IMR-90 (cell line): ENCODE measurements at regions not wholly inside any gene's neighbourhood (a gene's known extent, or its start where the extent isn't known, plus 50 kb on each side); places are given as distances from the start of the nearest gene placed in this dataset.

Experiments
- ATAC-seq: fragments of 200-7000 bp; cut with Tn5 transposase; 2 replicates; pipeline ENCODE4 v1.9.1; 2020; ENCODE audit warnings: low read depth, mild to moderate bottlenecking, moderate library complexity
- BruUV-seq: library from RNA; stranded (reverse); fragments of 400-500 nt; replicated peaks from 2 replicates; lab custom pipeline; 2021; lab: Mats Ljungman, UMichigan
- CTCF ChIA-PET: fragments of 300-600 bp; formaldehyde crosslinking; extraction: SDS; loops from one replicate; lab custom pipeline; 2021; ENCODE audit warnings: antibody characterized with exemption; lab: Yijun Ruan, JAX
- POLR2A ChIA-PET: fragments of 300-600 bp; sonication (Branson Sonifier 250); formaldehyde crosslinking; loops from one replicate; lab custom pipeline; 2022; ENCODE audit warnings: antibody characterized with exemption; ENCODE audit not compliant: unreplicated experiment; lab: Charles Lee
- DNase-seq: peaks from one replicate; pipeline ENCODE4 v3.0.0; 2013
- H2AFZ ChIP-seq: replicated peaks from 2 replicates; pipeline ENCODE3; 2013; ENCODE audit warnings: low read length, mild to moderate bottlenecking; ENCODE audit not compliant: poor library complexity
- H2AK5ac ChIP-seq: 2 replicates; pipeline ENCODE4 v1.6.1; 2013; ENCODE audit warnings: low read depth, low read length, inconsistent platforms
- H2AK9ac ChIP-seq: replicated peaks from 2 replicates; pipeline ENCODE3; 2013; ENCODE audit warnings: mild to moderate bottlenecking, low read depth, low read length, moderate library complexity; ENCODE audit not compliant: poor library complexity
- H2BK120ac ChIP-seq: 2 replicates; pipeline ENCODE4 v1.6.1; 2013; ENCODE audit warnings: low read depth, low read length, inconsistent platforms
- H2BK15ac ChIP-seq: 3 replicates; pipeline ENCODE4 v1.6.1; 2013; ENCODE audit warnings: low read depth, low read length, inconsistent platforms
- H2BK20ac ChIP-seq: 2 replicates; pipeline ENCODE4 v1.6.1; 2013; ENCODE audit warnings: low read depth, mild to moderate bottlenecking, inconsistent platforms, low read length, moderate library complexity
- H2BK5ac ChIP-seq: 2 replicates; pipeline ENCODE4 v1.6.1; 2013; ENCODE audit warnings: mild to moderate bottlenecking, low read depth, low read length, inconsistent platforms; ENCODE audit not compliant: poor library complexity, severe bottlenecking
- H3K14ac ChIP-seq: replicated peaks from 2 replicates; pipeline ENCODE4 v1.6.1; 2013; ENCODE audit warnings: low read depth, low read length, inconsistent platforms
- H3K18ac ChIP-seq: 2 replicates; pipeline ENCODE4 v1.6.1; 2013; ENCODE audit warnings: low read depth, low read length, control low read depth
- H3K23ac ChIP-seq: 2 replicates; pipeline ENCODE4 v1.6.1; 2013; ENCODE audit warnings: low read depth, low read length, inconsistent platforms
- H3K27ac ChIP-seq: 2 replicates; pipeline ENCODE4 v1.5.1; 2013; ENCODE audit warnings: mild to moderate bottlenecking, control low read depth, low read length; ENCODE audit not compliant: insufficient read depth
- H3K27me3 ChIP-seq: 2 replicates; pipeline ENCODE4 v1.6.1; 2013; ENCODE audit warnings: low read length; ENCODE audit not compliant: control insufficient read depth, insufficient read depth
- H3K36me3 ChIP-seq: 2 replicates; pipeline ENCODE4 v1.6.1; 2013; ENCODE audit warnings: low read length, mixed read lengths; ENCODE audit not compliant: control insufficient read depth, insufficient read depth
- H3K4ac ChIP-seq: 2 replicates; pipeline ENCODE4 v1.6.1; 2013; ENCODE audit warnings: low read depth, low read length, inconsistent platforms
- H3K4me1 ChIP-seq: 2 replicates; pipeline ENCODE4 v1.6.1; 2013; ENCODE audit warnings: low read length, mixed read lengths; ENCODE audit not compliant: control insufficient read depth, insufficient read depth
- H3K4me2 ChIP-seq: 2 replicates; pipeline ENCODE4 v1.6.1; 2013; ENCODE audit warnings: low read depth, mild to moderate bottlenecking, control low read depth, low read length, moderate library complexity
- H3K4me3 ChIP-seq: 2 replicates; pipeline ENCODE4 v1.5.1; 2013; ENCODE audit warnings: low read depth, mild to moderate bottlenecking, control low read depth, low read length, moderate library complexity; ENCODE audit not compliant: insufficient read depth
- H3K56ac ChIP-seq: 2 replicates; pipeline ENCODE4 v1.6.1; 2013; ENCODE audit warnings: low read length, inconsistent platforms; ENCODE audit not compliant: insufficient read depth; ENCODE audit errors: extremely low read depth
- H3K79me1 ChIP-seq, 2 experiments: 2 replicates each; pipeline ENCODE4 v1.6.1; 2013; ENCODE audit warnings: low read length in 2 of 2, inconsistent platforms in 1 of 2, low read depth in 1 of 2
- H3K9ac ChIP-seq: 2 replicates; pipeline ENCODE4 v1.6.1; 2013; ENCODE audit warnings: low read depth, low read length, control low read depth
- H3K9me1 ChIP-seq: 2 replicates; pipeline ENCODE4 v1.6.1; 2013; ENCODE audit warnings: low read length, inconsistent platforms; ENCODE audit not compliant: insufficient read depth
- H3K9me3 ChIP-seq: 2 replicates; pipeline ENCODE4 v1.6.1; 2013; ENCODE audit warnings: low read length; ENCODE audit not compliant: control insufficient read depth, insufficient read depth
- H4K20me1 ChIP-seq: 2 replicates; pipeline ENCODE4 v1.6.1; 2013; ENCODE audit warnings: low read length, inconsistent platforms; ENCODE audit not compliant: insufficient read depth
- H4K5ac ChIP-seq: 2 replicates; pipeline ENCODE4 v1.6.1; 2013; ENCODE audit warnings: mild to moderate bottlenecking, low read depth, low read length, control low read depth
- H4K8ac ChIP-seq, 2 experiments: 2 replicates each; pipeline ENCODE4 v1.6.1; 2013; ENCODE audit warnings: low read depth in 2 of 2, low read length in 2 of 2, control low read depth in 1 of 2, inconsistent platforms in 1 of 2
- H4K91ac ChIP-seq: 2 replicates; pipeline ENCODE4 v1.6.1; 2013; ENCODE audit warnings: low read depth, low read length, inconsistent platforms; ENCODE audit not compliant: insufficient read depth
- BHLHE40 ChIP-seq: fragments of 150-350 bp; IDR thresholded peaks from 2 replicates; pipeline ENCODE4 v1.6.1; 2016; ENCODE audit warnings: mild to moderate bottlenecking, low read depth, low read length
- CHD1 ChIP-seq: IDR thresholded peaks from 2 replicates; pipeline ENCODE4 v1.6.1; 2012; ENCODE audit warnings: low read depth, low read length, improper control_type of control experiment
- FOS ChIP-seq: fragments of 150-350 bp; IDR thresholded peaks from 2 replicates; pipeline ENCODE4 v1.6.1; 2016; ENCODE audit warnings: low read depth, low read length
- MAFK ChIP-seq: IDR thresholded peaks from 2 replicates; pipeline ENCODE4 v1.6.1; 2012; ENCODE audit warnings: low read depth, low read length, improper control_type of control experiment
- MAZ ChIP-seq: IDR thresholded peaks from 2 replicates; pipeline ENCODE4 v1.6.1; 2012; ENCODE audit warnings: low read depth, mild to moderate bottlenecking, low read length, improper control_type of control experiment, moderate library complexity, borderline replicate concordance
- MXI1 ChIP-seq: IDR thresholded peaks from 2 replicates; pipeline ENCODE4 v1.6.1; 2012; ENCODE audit warnings: low read depth, mild to moderate bottlenecking, low read length, moderate library complexity, borderline replicate concordance
- NFE2L2 ChIP-seq: fragments of 150-350 bp; IDR thresholded peaks from 2 replicates; pipeline ENCODE4 v1.6.1; 2016; ENCODE audit warnings: low read depth, mild to moderate bottlenecking, low read length
- POLR2A ChIP-seq: IDR thresholded peaks from 2 replicates; pipeline ENCODE4 v1.6.1; 2012; ENCODE audit warnings: mild to moderate bottlenecking, low read depth, low read length
- RAD21 ChIP-seq: IDR thresholded peaks from 2 replicates; pipeline ENCODE4 v1.6.1; 2012; ENCODE audit warnings: low read length, improper control_type of control experiment
- RCOR1 ChIP-seq: IDR thresholded peaks from 2 replicates; pipeline ENCODE4 v1.6.1; 2012; ENCODE audit warnings: mild to moderate bottlenecking, low read length, improper control_type of control experiment; ENCODE audit not compliant: insufficient replicate concordance
- RFX5 ChIP-seq: IDR thresholded peaks from 2 replicates; pipeline ENCODE4 v1.8.0; 2012; ENCODE audit warnings: low read depth, mild to moderate bottlenecking, low read length, moderate library complexity
- SMC3 ChIP-seq: fragments of 150-350 bp; IDR thresholded peaks from 2 replicates; pipeline ENCODE4 v1.6.1; 2016; ENCODE audit warnings: low read depth, mild to moderate bottlenecking, antibody characterized with exemption, low read length, moderate library complexity
- WGBS, 2 experiments: methylation state at CpG; one replicate each; pipeline versions ENCODE4 v1.1.5 to v1.1.7; 2013; ENCODE audit warnings: missing lambda C conversion rate in 2 of 2; ENCODE audit not compliant: insufficient read length in 1 of 2; ENCODE audit errors: extremely low coverage in 2 of 2; 5-methylcytosine and 5-hydroxymethylcytosine counted together
- dilution Hi-C: fragments of 300-500 bp; cut with HindIII; formaldehyde crosslinking; loops from one replicate; pipeline ENCODE4 v1.14.3; 2018; ENCODE audit warnings: low sequenced_read_pairs; ENCODE audit not compliant: unreplicated experiment
- in situ Hi-C: fragments of 300-500 bp; cut with MboI; formaldehyde crosslinking; loops from 3 replicates; pipeline ENCODE4 v1.14.3; 2019; ENCODE audit warnings: low sequenced_read_pairs, inconsistent platforms, mixed read lengths
- intact Hi-C: fragments of 100-400 bp; cut with micrococcal nuclease; formaldehyde crosslinking; loops from 2 replicates; pipeline ENCODE4 v1.10.0; 2022
- TF ChIP-seq, protein P1 (sequence below): fragments of 150-350 bp; IDR thresholded peaks from 2 replicates; pipeline ENCODE4 v1.6.1; 2017; ENCODE audit warnings: mild to moderate bottlenecking, antibody characterized with exemption, low read length, low read depth
- TF ChIP-seq, protein P2 (sequence below): conservative IDR thresholded peaks from 2 replicates; pipeline ENCODE4 v1.5.1; 2012; ENCODE audit warnings: mild to moderate bottlenecking, low read depth, low read length, improper control_type of control experiment

DNA sequence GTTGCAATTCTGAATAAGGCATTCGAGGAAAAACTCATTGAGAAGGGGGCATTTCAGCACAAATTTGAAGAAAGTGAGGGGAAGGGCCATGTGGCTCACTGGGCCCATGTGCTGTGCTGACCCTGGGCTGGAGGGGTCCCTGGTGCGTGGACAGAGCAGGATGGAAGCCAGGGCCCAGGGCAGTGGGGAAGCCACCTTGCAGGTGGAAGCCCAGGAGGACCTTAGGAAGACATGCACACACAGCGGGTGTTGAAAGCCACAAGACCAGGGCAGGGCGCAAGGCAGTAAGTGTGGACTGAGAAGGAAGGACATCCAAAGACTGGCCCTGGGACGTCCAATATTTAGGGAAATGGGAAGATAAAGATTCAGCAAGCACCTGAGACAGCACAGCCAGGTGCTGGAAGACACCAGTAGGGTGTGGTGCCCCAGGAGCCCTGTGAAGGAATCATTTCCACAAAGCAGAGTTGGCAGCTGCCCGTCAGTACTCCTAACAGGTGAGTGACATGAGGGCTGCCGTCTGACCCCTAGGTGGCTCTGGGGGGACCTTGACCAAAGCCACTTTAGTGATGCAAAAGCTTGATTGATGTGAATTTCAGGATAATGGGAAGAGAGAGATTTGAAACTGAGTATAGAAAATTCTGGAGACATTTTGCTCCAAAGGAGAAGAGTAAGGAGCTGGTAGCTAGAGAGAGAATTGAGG is 254.4 kb upstream of the EXOC2 start (continued):
- TF ChIP-seq, protein P1, sequence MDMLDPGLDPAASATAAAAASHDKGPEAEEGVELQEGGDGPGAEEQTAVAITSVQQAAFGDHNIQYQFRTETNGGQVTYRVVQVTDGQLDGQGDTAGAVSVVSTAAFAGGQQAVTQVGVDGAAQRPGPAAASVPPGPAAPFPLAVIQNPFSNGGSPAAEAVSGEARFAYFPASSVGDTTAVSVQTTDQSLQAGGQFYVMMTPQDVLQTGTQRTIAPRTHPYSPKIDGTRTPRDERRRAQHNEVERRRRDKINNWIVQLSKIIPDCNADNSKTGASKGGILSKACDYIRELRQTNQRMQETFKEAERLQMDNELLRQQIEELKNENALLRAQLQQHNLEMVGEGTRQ: no peak
- TF ChIP-seq MAZ (no peak), FOS (no peak), SMC3 (no peak), NFE2L2 (no peak)

DNA sequence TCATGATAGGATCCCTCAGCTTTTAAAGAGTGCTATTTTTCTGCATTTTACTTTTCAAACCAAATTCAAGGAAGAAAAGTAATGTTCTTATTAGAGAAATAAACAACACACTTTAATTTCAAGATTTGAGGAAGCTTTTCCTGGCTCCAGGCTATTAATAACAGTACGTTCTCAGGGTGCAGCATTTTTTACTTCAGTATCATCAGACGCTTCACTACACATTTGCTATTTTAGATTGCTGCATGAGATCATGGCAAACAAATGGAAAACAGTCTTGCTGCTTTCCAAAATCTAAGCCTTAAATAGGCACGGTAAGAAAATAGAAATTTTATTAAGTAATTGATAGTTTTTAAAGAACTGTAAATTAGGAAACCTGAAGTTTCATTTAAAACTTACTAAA is 253.6 kb upstream of the EXOC2 start:
- no TSS peak for BruUV-seq
- peak; percentile 36 for DNase-seq
- H2AFZ ChIP-seq: no peak overlapping the region
- TF ChIP-seq RFX5 (no peak), FOS (no peak), SMC3 (no peak), MAFK (no peak), NFE2L2 (no peak), BHLHE40 (no peak), RCOR1 (no peak), CHD1 (no peak), MAZ (no peak), MXI1 (no peak), RAD21 (no peak), POLR2A (no peak)
- TF ChIP-seq, protein P1: no peak
- TF ChIP-seq, protein P2, sequence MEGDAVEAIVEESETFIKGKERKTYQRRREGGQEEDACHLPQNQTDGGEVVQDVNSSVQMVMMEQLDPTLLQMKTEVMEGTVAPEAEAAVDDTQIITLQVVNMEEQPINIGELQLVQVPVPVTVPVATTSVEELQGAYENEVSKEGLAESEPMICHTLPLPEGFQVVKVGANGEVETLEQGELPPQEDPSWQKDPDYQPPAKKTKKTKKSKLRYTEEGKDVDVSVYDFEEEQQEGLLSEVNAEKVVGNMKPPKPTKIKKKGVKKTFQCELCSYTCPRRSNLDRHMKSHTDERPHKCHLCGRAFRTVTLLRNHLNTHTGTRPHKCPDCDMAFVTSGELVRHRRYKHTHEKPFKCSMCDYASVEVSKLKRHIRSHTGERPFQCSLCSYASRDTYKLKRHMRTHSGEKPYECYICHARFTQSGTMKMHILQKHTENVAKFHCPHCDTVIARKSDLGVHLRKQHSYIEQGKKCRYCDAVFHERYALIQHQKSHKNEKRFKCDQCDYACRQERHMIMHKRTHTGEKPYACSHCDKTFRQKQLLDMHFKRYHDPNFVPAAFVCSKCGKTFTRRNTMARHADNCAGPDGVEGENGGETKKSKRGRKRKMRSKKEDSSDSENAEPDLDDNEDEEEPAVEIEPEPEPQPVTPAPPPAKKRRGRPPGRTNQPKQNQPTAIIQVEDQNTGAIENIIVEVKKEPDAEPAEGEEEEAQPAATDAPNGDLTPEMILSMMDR: no peak

More for the DNA sequence above, 253.6 kb upstream of the EXOC2 start:
- Histone ChIP-seq H3K56ac (no peak overlapping the region), H2BK15ac (no peak overlapping the region), H2AK5ac (no peak overlapping the region), H3K18ac (no peak overlapping the region), H3K9ac (no peak overlapping the region), H3K27me3 (peaks cover 3% of the 10 kb centered on the region; the same call in 1 of the 2 replicates), H3K4me1 (no peaks in the 10 kb centered on the region), H3K14ac (no peak overlapping the region), H3K4me2 (no peak overlapping the region), H4K8ac (no peak overlapping the region), H4K91ac (no peak overlapping the region), H2BK5ac (no peak overlapping the region), H4K5ac (no peak overlapping the region), H3K9me3 (peaks cover 4% of the 10 kb centered on the region), H4K20me1 (no peaks in the 10 kb centered on the region), H3K23ac (no peak overlapping the region), H3K36me3 (no peaks in the 10 kb centered on the region), H2BK20ac (no peak overlapping the region), H2AK9ac (no peak overlapping the region), H3K4ac (no peak overlapping the region), H3K9me1 (no peaks in the 10 kb centered on the region), H3K27ac (no peak overlapping the region), H2BK120ac (no peak overlapping the region), H3K79me1 (no peaks in the 10 kb centered on the region), H3K4me3 (no peak overlapping the region)
- POLR2A ChIA-PET: no interaction called here
- CTCF ChIA-PET: interaction anchor here (0.9 kb wide), 1 partner anchor 354 kb away, joined by 3 read pairs; no protein-coding TSS in a partner anchor
- dilution Hi-C loops: no loop called here
- in situ Hi-C loops: no loop called here
- intact Hi-C loops: no loop called here
- no CpG with 5 or more reads among the region's 3 CpGs for WGBS, 2 experiments
- ATAC-seq: no peak
